SKM-1 treated with dmso at 0.1 percent for 144 hours (cell line): ENCODE measurements at regions not wholly inside any gene's neighbourhood (a gene's known extent, or its start where the extent isn't known, plus 50 kb on each side); places are given as distances from the start of the nearest gene placed in this dataset.

Experiments used
- DNase-seq: peaks from one replicate; lab custom pipeline; 2025; ENCODE audit not compliant: unreplicated experiment; lab: John Stamatoyannopoulos, UW

DNA sequence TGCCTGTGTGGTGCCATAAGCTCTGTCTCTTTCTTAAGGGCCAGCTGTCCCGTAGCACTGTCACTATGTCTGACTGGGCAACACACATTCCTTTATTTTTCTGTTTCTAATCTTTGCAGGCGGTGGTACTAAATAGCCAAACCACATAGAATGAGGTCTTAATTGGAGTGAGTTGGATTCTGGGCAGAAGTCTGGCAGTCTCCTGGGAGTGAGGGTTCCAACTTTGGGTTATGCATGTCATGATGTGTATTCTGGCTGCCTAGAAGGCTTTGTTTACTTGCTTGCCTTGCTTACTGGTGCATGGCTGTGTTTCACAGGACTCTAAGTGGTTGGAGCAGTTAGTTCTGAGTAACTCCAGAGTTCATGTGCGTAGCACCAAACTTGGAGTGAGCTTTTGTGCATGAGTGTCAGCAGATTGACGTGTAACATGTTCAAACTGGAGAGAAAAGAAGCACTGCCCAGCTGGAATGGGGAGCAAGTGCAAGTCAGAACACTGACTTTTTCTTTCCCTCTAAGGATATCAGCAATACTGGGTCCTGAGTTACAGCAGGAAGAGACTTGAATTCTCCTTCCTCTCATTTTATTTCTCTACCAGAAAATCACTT lies 185.8 kb downstream of the PCSK1 start:
- no peak for DNase-seq

DNA sequence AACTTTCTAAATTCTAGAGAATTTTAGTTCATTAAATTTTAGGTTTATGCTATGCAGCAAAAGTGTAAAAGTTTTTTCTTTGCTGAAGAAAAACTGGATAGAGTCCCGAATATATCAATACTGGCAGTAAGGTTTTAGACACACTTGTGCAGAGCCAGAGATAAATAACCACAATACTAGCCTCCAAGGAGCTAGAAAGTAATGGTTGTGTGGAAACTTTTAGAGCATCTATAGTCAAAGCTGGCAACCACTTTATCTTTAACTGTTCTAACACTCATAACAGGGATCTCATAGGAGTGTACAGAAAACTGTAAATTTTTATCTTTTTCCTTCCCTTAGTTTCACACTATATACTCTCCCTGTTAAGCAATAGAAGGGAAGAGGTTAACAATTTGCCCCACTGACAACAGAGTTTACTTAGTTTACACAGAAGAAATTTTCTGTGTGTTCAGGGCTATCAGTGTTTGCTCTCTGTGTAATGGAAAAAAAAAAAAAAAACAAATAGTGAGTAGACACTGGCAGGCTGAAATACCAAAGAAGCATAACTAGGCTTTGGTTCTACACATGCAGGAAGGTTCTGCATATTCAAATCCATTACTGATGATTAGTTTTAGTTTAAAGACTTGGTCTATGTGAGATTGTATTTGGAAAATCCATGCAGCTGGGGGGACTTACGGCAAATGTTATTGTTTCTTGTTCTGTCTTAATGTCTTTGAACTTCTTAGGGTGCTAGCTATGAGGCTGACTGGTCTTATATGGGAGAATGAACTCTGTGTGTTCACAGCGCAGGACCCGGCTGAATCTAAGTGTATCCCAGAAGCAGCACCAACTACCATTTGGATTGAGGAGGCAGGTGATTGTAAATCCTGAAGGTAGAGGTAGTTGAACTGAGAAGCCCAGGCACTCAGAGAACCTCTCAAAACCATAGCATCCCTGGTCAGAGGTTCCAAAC lies 187.6 kb downstream of the PCSK1 start:
- no peak for DNase-seq

DNA sequence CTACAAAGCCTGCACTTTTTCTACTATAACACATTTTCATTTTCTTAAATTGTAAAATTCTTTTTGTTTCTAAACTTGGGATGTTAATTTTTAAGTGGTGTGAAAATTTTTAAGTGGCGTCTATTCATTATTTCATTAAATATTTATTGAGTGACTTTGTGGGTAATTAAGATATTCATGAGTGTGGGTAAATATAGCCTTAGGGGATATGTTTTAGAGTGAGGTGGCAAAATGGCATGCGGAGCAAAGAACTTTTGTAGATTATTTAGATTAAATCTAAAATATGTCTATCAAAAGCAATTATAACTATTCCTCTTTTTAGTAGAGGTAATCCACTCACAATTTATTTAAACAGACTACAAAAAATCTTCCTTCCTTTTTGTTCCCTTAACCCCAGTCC lies 188.4 kb downstream of the PCSK1 start:
- DNase-seq: no peak

DNA sequence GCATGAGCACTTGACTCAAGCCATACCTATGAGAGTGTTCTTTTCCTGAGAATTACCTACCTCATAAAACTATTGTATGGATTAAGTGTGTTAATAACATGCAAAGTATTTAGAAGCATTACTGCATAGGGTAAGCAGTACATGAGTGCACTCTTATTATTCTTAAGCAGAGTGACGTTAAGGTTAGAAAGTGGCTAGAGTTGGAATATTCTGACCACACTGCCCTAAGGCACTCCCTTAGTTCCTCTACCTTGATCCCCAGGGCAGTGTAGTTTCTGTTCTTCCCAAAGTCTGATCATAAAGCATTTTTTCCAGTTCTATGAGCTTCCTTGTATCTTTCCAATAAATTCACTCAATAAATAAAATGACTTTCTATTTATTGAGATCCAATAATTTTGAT lies 189.2 kb downstream of the PCSK1 start:
- DNase-seq: no peak

DNA sequence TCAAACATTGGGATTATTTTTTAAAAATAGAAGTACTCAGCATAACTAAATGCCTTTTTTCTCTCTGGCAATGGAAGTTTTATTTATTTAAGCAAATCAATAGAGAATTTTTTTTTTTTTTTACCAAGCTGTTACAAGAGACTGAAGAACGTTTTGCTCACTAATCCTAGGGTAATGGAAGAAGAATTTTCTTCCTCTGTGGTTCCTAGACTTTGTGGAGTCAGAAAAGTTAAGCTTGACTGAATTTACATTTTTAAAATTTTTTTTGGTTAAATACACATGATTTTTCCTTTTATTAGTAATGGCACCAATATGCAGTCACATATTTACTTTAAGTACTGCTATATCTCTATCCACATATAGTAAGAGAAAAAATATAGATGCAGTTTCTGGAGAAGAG lies 189.8 kb downstream of the PCSK1 start:
- DNase-seq: no peak

DNA sequence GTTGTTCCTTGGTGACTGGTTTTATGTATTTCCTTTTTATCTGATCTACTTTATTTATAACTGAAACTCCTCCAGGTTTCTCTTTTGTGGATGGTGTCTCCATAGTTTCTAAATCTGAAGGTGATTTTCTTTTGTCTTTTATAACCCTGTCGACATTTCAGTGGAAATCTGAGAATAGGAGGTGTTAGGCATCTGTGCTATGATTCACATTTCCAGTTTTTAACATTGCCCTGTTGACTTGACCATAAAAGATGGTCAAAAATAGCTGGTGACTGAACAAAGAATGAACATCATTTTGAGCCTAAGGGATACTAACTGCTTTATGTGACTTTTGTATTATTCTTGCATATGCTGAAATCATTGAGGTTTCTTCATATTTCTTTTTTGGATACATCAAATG lies 190.5 kb downstream of the PCSK1 start:
- no peak for DNase-seq

DNA sequence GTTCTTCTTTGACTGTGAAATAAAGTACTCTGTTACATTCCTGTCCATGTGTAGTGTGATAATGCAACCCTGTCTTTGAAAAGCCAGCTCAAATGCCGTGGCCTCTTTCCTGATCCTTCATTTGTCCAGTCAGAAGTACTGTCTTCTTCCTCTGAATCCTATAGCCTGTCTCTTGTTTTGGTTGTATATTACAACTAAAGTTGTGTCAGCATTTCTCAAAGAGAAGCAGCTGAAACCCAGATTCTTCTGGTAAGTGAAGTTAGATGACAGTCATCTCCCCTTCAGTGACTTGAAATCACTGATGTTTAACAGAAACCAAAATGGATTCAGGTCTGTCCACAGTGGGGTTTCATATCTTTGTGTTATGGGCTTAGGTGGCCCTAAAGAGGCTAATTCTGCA lies 196.2 kb downstream of the PCSK1 start:
- no peak for DNase-seq

DNA sequence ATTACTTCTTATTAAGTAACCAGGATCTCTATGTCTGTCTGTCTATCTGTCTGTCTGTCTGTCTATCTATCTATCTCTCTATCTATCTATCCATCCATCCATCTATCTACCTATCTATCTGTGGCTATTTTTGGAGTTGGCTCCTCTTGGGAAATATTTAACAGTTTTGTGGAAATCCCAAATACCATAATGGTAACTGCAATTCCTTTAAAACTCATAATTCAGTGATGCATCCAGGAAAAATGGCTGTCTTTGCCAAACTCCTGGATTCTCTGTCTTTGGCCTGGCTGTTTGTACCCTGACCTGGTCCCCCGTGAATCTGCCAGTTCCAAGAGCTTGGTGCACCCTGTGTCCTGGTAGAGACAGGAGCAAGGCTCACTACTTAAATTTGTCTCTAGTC lies 197.0 kb downstream of the PCSK1 start:
- DNase-seq: no peak

DNA sequence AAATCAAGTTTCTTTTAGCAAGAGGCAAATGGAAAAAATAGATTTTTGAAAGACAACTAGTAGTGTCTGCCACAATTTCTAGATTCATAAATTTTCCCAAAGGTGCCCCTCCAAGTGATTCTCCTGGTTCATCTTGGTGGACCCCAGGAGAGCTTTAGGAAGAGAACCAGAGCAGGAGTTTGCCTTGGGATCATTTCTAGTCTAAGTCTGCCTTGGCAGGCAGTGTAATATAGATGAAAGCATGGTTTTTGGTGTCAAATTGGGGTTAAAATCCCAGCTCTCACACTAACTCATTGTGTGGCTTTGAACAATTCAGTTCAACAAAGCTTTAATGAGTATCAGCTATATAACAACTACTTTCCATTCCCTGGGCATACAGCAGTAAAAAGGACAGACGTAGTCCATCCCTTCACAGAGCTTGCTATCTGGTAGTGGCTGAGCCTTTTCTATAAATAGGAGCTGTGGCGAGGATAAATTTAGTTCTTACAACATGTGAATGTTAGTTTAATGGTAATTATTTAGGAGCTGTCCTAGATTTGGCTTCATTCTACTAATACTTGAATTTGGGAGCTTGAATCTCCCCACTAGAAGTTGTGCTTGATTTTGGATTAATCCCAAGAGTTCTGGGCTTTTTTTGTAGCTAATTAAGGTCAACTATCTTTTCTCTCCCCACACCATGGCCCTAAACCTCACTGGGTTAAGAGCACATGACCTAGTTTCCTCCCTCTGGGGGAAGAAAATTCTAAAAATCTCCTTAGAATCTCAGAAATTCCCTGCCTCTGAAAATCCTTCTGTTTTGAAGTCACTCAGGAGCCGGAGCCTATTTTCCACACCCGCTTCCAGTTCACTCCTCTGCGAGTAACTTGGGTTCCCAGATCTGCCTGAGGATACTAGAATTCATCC lies 197.8 kb downstream of the PCSK1 start:
- DNase-seq: no peak

DNA sequence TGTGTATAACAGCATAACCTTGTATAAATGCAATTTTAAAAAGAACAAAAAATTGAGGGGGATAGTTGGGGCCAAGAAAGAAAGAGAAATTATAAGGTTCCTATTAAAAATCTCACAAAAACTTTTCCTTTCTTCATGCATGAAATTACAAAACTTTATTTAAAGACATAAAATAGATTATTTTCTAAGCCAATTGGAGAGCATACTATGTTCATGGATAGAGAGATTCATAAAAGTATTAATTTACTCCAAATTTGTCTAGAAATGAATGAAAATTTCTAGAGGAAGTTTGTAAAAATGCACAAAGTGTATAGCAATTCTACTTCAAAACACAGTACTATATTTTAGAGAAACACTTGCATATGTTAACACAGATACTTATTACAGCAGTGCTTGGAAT lies 200.4 kb downstream of the PCSK1 start:
- DNase-seq: no peak

DNA sequence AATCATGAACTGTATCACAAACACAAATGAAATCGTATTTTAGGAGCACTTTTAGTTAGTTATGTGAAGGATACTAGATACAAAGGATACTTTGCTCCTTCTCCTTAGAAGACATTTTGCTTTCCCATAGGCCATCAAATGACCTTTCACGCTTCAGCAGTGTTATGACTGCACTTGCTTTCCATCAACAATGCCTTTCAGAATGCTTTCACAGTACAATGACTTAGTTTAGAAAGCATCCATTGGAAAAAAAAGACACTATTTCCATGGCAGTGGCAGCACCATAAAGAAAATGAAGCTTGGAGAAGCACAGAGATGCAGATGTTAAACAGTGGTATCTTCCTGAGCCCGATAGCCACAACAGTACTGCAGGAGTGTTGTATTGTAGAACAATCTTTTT lies 203.9 kb downstream of the PCSK1 start:
- no peak for DNase-seq

DNA sequence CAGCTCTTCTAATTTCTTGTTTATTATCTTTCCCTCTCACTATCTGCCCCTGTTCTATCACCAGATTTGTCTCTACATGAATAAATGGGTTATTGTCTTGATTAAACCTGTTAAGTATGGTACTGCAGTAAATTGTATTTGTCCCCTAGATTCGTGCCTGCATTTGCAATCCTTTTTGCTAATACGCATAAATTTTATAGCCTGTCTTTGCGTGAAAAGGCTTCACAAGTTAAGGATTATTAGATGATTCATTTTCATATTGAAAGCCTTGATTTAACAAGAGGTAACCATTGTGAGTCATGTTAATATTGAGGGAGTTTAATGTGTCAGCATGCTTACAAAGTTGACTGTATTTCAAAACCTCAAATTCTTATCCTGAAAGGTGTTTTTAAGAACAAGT lies 204.6 kb downstream of the PCSK1 start:
- no peak for DNase-seq

DNA sequence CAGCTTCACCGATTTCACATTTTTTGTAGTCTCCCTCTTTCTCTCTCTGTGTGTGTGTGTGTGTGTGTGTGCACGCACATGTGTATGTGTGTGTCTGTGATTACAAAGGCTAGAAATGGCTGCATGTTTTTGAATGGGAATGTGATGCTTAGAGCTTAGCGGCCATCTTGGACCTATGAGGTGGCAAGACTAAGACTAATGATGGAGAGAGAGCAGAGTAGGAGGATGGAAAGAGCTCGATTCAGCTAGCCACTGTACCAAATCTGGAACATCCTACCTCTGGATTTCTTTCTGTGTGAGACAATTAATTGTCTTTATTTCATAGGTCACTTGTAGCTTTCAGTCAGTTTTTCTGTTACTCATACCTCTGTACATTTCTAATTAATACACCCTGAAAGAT lies 205.1 kb downstream of the PCSK1 start:
- no peak for DNase-seq

DNA sequence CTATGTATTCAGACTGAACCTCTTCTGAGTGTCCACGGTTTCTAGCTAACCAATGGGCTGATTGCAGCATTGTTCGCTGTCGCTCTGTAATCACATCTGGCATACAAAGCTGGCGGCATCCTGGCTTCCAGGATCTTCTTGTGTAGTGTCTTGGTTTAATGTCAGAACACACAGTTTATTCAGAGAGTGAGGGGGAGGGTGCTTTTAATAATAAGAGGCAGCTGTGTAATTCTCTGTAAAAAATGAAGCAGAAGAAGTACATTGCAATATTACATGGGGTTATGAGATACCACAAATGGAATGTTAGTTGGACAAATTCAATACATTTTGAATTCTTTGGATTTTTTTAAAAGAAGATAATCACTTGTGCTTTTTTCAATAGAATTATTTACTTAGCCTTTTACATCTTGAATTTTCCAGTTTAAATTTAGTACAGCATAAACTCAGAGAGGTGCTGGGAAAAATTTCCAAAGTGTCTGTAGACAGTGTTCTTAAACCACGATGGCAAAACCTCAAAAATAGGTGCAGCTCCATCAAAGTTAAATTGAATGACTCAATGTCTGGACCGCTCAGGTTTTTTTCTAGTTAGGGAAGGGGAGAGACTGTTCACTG lies 206.0 kb downstream of the PCSK1 start:
- DNase-seq: no peak

DNA sequence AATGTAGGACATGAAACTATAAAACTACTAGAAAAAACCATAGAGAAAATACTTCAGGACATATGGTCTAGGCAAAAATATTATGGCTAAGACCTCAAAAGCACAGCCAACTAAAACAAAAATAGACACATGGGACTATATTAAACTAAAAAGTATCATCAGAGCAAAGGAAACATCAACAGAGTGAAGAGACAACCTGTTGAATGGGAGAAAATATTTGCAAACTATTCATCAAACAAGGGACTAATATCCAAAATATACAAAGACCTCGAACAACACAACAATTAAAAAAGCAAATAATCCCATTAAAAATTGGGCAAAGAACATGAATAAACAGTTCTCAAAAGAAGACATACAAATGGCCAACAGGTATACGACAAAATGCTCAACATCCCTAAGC lies 210.9 kb downstream of the PCSK1 start:
- no peak for DNase-seq

DNA sequence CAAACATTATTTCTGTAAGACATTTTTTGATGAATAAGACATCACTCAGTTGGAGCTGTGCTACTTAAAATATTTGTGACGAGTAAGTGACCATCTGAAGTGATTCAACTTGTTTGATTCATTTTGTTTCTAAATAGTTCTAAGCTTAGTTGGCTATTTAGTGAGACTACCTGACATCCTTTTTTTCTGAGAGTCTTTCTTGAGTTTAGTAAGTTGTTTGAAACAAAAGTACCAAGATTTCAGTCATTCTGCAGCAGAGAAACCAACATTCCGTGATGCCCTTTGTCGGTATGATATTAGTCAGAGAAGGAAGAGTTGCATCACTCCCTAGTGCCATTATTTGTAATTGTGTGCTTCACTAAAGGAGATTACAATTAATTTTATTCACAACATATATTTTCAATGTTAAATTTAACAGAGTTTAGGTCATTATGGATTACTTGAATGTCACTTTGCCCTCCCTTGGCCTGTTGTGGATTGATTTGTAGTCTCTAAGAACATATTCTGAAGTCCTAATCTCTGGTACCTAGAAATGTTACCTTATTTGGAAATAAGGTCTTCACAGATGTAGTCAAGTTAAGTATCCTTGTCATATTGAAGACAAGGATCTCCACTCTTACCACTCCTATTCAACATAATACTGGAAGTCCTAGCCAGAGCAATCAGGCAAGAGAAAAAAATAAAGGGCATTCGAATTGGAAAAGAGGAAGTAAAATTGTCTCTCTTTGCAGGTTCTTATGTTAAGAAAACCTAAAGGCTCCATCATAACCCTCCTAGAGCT lies 212.2 kb downstream of the PCSK1 start:
- no peak for DNase-seq

DNA sequence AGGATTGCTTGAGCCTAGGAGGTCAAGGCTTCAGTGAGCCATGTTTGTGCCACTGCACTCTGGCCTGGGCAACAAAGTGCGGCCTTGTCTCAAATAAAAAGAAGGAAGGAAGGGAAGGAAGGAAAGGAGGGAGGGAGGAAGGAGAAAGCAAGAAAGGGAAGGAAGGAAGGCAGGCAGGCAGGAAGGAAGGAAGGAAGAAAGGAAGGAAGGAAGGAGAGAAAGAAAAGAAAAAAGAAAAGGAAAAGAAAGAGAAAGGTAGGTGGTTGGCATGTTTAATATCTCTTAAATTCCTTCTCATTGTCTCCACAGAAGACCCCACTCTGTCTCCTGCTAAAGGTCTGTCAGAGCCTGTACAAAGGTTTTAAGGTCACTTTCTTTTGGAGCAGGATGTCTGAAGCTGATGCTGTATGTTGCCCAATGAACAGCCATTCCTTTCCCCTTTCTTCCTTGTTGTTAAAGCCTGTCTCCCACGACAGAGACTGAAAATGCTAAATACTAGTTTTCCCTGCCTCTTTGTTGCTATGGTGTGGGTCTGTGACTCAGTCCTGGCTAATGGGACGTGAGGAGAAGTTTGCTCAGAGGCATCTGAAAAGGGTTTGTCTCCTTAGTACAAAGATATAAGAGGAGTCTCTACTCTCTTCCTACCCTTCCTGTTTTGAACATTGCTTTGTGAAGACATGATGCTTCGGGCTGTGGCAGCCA lies 213.3 kb downstream of the PCSK1 start:
- DNase-seq: no peak

DNA sequence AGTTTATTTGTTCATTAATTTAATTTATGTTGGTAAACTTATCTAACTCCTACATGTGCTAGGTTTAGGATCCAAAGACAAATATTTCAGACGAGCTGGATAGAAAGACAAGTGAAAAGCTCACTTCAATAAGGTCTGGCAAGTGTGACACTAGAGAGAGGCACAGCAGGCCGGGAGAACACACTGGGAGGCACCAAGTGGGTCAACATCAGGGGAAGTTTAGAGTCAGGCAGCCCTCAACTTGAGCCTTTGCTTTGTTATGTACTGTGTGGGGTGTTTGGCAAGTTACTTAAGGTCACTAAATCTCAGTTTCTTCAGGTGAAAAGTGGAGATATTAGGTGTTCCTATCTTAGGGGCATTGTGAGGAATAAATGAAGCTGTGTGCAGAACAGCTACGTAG lies 214.4 kb downstream of the PCSK1 start:
- no peak for DNase-seq

DNA sequence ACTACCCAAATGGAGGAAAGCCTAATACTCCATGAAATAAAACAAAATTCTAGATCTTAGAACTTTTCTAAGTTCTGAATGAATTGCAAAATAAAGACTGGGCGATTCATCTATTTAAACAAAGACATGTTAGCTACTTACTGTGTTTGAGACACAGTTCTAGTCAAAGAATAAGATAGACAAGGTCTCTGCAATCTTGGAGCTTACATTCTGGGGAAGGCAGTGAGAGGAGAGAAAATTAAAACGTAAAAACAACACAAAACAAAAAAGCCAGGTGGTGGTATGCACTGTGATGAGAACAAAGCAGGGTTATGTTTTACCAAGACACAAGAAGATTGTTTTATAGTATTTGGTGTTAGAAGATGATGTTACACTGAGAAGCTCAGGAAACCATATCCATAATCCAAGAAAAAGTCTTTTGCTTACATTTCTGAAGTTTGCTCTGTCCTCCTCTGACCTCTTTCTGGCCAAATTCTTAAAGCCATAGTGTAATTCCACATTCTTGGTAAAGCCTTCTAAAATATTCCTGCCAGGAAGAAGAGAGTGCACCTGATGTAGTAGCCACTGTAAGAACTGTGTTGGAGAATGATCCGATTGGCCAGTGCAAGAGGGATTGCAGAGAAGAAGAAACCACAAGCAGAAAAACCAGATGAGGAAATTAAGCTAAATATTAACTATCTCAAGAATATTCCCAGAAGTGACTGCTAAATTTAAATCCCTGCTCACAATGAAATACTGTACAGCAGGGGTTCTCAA lies 218.4 kb downstream of the PCSK1 start:
- DNase-seq: no peak
